SK-N-SH treated with all-trans-retinoic acid at 6 μM for 48 hours (cell line): ENCODE measurements at regions not wholly inside any gene's neighbourhood (a gene's known extent, or its start where the extent isn't known, plus 50 kb on each side); places are given as distances from the start of the nearest gene placed in this dataset.

Experiments used
- ATAC-seq: fragments of 200-7000 bp; cut with Tn5 transposase; 3 replicates; pipeline ENCODE4 v1.9.1; 2020; ENCODE audit warnings: mild to moderate bottlenecking, moderate library complexity
- ARNTL ChIP-seq: fragments of 450-650 bp; formaldehyde crosslinking; IDR thresholded peaks from 2 replicates; pipeline ENCODE4 v1.5.0; 2020; ENCODE audit warnings: low read depth, mild to moderate bottlenecking, moderate library complexity, borderline replicate concordance
- BACH2 ChIP-seq: fragments of 250-450 bp; sonication (Bioruptor Pico); IDR thresholded peaks from 2 replicates; pipeline ENCODE4 v1.9.0; 2021; ENCODE audit warnings: mild to moderate bottlenecking, borderline replicate concordance
- CSDC2 ChIP-seq: fragments of 250-450 bp; sonication (Bioruptor Pico); IDR thresholded peaks from 2 replicates; pipeline ENCODE4 v1.5.0; 2020; ENCODE audit warnings: mild to moderate bottlenecking, moderate library complexity
- ESRRG ChIP-seq: fragments of 250-450 bp; sonication (Bioruptor Pico); IDR thresholded peaks from 2 replicates; pipeline ENCODE4 v1.6.1; 2021; ENCODE audit warnings: mild to moderate bottlenecking
- GLIS3 ChIP-seq: fragments of 250-450 bp; sonication (Bioruptor Pico); IDR thresholded peaks from 2 replicates; pipeline ENCODE4 v1.5.0; 2020; ENCODE audit warnings: mild to moderate bottlenecking, moderate library complexity
- ISL1 ChIP-seq: fragments of 250-450 bp; sonication (Bioruptor Pico); IDR thresholded peaks from 2 replicates; pipeline ENCODE4 v2.1.2; 2022; ENCODE audit warnings: mild to moderate bottlenecking, moderate library complexity
- OSR1 ChIP-seq: fragments of 250-450 bp; sonication (Bioruptor Pico); IDR thresholded peaks from 2 replicates; pipeline ENCODE4 v1.8.0; 2022; ENCODE audit warnings: moderate library complexity, mild to moderate bottlenecking, inconsistent platforms
- PPARA ChIP-seq: fragments of 250-450 bp; sonication (Bioruptor Pico); IDR thresholded peaks from 2 replicates; pipeline ENCODE4 v1.5.0; 2020; ENCODE audit warnings: mild to moderate bottlenecking, borderline replicate concordance
- RARB ChIP-seq: fragments of 250-450 bp; sonication (Bioruptor Pico); IDR thresholded peaks from 2 replicates; pipeline ENCODE4 v1.8.0; 2021; ENCODE audit warnings: mild to moderate bottlenecking, moderate library complexity
- TCF4 ChIP-seq: fragments of 250-450 bp; sonication (Bioruptor Pico); IDR thresholded peaks from 2 replicates; pipeline ENCODE4 v1.8.0; 2021; ENCODE audit warnings: mild to moderate bottlenecking, moderate library complexity, borderline replicate concordance
- TOX ChIP-seq: fragments of 250-450 bp; sonication (Bioruptor Pico); IDR thresholded peaks from 2 replicates; pipeline ENCODE4 v1.8.0; 2021; ENCODE audit warnings: mild to moderate bottlenecking, moderate library complexity, borderline replicate concordance
- ZC3H10 ChIP-seq: fragments of 250-450 bp; sonication (Bioruptor Pico); IDR thresholded peaks from 2 replicates; pipeline ENCODE4 v1.5.1; 2021; ENCODE audit warnings: mild to moderate bottlenecking, moderate library complexity
- ZFP3 ChIP-seq: fragments of 250-450 bp; sonication (Bioruptor Pico); IDR thresholded peaks from 2 replicates; pipeline ENCODE4 v1.5.0; 2020; ENCODE audit warnings: mild to moderate bottlenecking, moderate library complexity
- ZFP30 ChIP-seq: fragments of 450-650 bp; formaldehyde crosslinking; IDR thresholded peaks from 2 replicates; pipeline ENCODE4 v1.5.0; 2022; ENCODE audit warnings: mild to moderate bottlenecking, moderate library complexity
- ZNF70 ChIP-seq: fragments of 450-650 bp; formaldehyde crosslinking; IDR thresholded peaks from 2 replicates; pipeline ENCODE4 v1.5.0; 2020; ENCODE audit warnings: mild to moderate bottlenecking, moderate library complexity
- ZNF8 ChIP-seq: fragments of 450-650 bp; formaldehyde crosslinking; IDR thresholded peaks from 2 replicates; pipeline ENCODE4 v1.5.0; 2020; ENCODE audit warnings: mild to moderate bottlenecking, moderate library complexity
- TF ChIP-seq, protein P1 (sequence below): fragments of 250-450 bp; sonication (Bioruptor Pico); IDR thresholded peaks from 2 replicates; pipeline ENCODE4 v1.5.1; 2020; ENCODE audit warnings: low read depth, mild to moderate bottlenecking, moderate library complexity
- TF ChIP-seq, protein P2 (sequence below): fragments of 250-450 bp; sonication (Bioruptor Pico); IDR thresholded peaks from 2 replicates; pipeline ENCODE4 v1.5.1; 2021; ENCODE audit warnings: mild to moderate bottlenecking, moderate library complexity
- TF ChIP-seq, protein P3 (sequence below): fragments of 250-450 bp; sonication (Bioruptor Pico); IDR thresholded peaks from 2 replicates; pipeline ENCODE4 v1.8.0; 2021; ENCODE audit warnings: low read depth, mild to moderate bottlenecking, moderate library complexity, borderline replicate concordance
- TF ChIP-seq, protein P4 (sequence below): fragments of 250-450 bp; sonication (Bioruptor Pico); IDR thresholded peaks from 2 replicates; pipeline ENCODE4 v1.8.0; 2020; ENCODE audit warnings: mild to moderate bottlenecking, moderate library complexity, borderline replicate concordance

DNA sequence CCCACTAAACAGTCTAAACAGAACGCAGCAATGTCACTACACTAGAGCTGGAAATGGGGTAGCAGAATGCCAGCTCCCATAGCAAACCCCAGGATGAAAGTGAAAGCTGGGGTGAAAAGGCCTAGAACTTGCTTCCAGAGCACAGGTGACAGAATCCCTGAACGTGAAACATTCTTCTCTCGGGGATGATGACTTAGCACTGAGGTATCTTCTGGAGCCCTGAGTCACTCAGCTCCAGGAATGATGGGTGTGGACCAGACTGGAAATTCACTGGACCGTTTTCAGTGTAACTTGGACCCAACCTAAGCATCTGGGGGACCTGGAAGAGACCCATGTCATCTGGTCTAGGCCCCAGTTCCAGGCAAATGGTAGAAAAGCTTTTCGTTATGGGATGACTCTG is 108.9 kb downstream of the CDC7 start:
- ATAC-seq, result no peak
- TF ChIP-seq, protein P1, sequence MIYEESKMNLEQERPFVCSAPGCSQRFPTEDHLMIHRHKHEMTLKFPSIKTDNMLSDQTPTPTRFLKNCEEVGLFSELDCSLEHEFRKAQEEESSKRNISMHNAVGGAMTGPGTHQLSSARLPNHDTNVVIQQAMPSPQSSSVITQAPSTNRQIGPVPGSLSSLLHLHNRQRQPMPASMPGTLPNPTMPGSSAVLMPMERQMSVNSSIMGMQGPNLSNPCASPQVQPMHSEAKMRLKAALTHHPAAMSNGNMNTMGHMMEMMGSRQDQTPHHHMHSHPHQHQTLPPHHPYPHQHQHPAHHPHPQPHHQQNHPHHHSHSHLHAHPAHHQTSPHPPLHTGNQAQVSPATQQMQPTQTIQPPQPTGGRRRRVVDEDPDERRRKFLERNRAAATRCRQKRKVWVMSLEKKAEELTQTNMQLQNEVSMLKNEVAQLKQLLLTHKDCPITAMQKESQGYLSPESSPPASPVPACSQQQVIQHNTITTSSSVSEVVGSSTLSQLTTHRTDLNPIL, result no peak
- TF ChIP-seq GLIS3 (CRISPR knock-in tag) (no peak), TOX (no peak), OSR1 (CRISPR knock-in tag) (no peak), ISL1 (CRISPR knock-in tag) (no peak), ZFP3 (CRISPR knock-in tag) (no peak), ZNF8 (CRISPR knock-in tag) (no peak), ZNF70 (CRISPR knock-in tag) (no peak), CSDC2 (CRISPR knock-in tag) (no peak), ARNTL (CRISPR knock-in tag) (no peak), ZFP30 (CRISPR knock-in tag) (no peak), ZC3H10 (CRISPR knock-in tag) (no peak), BACH2 (CRISPR knock-in tag) (no peak), RARB (no peak), TCF4 (CRISPR knock-in tag) (no peak), PPARA (CRISPR knock-in tag) (no peak), ESRRG (no peak)
- TF ChIP-seq, protein P2, sequence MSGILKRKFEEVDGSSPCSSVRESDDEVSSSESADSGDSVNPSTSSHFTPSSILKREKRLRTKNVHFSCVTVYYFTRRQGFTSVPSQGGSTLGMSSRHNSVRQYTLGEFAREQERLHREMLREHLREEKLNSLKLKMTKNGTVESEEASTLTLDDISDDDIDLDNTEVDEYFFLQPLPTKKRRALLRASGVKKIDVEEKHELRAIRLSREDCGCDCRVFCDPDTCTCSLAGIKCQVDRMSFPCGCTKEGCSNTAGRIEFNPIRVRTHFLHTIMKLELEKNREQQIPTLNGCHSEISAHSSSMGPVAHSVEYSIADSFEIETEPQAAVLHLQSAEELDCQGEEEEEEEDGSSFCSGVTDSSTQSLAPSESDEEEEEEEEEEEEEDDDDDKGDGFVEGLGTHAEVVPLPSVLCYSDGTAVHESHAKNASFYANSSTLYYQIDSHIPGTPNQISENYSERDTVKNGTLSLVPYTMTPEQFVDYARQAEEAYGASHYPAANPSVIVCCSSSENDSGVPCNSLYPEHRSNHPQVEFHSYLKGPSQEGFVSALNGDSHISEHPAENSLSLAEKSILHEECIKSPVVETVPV (CRISPR knock-in tag), result no peak
- TF ChIP-seq, protein P3, sequence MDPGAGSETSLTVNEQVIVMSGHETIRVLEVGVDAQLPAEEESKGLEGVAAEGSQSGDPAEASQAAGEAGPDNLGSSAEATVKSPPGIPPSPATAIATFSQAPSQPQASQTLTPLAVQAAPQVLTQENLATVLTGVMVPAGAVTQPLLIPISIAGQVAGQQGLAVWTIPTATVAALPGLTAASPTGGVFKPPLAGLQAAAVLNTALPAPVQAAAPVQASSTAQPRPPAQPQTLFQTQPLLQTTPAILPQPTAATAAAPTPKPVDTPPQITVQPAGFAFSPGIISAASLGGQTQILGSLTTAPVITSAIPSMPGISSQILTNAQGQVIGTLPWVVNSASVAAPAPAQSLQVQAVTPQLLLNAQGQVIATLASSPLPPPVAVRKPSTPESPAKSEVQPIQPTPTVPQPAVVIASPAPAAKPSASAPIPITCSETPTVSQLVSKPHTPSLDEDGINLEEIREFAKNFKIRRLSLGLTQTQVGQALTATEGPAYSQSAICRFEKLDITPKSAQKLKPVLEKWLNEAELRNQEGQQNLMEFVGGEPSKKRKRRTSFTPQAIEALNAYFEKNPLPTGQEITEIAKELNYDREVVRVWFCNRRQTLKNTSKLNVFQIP (CRISPR knock-in tag), result no peak
- TF ChIP-seq, protein P4, sequence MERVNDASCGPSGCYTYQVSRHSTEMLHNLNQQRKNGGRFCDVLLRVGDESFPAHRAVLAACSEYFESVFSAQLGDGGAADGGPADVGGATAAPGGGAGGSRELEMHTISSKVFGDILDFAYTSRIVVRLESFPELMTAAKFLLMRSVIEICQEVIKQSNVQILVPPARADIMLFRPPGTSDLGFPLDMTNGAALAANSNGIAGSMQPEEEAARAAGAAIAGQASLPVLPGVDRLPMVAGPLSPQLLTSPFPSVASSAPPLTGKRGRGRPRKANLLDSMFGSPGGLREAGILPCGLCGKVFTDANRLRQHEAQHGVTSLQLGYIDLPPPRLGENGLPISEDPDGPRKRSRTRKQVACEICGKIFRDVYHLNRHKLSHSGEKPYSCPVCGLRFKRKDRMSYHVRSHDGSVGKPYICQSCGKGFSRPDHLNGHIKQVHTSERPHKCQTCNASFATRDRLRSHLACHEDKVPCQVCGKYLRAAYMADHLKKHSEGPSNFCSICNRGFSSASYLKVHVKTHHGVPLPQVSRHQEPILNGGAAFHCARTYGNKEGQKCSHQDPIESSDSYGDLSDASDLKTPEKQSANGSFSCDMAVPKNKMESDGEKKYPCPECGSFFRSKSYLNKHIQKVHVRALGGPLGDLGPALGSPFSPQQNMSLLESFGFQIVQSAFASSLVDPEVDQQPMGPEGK (CRISPR knock-in tag), result no peak

DNA sequence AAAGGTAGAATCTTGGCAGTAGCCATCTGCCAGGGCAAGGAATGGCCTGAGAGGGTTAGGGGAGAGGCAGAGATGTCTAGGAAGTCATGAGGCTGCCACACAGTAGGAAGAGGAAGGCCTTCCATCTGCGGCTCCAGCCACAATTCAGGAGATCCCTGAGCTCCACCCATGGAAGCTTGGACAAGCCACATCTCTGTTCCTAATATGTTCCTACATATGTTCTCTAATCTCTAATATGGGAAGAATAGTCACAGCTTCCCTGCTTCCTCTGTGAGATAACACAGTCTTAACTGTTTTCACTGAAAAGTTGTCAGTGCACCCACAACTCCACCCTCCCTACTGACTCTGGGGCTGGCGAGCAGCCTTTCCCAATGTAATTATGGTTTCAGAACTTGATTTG is 109.5 kb downstream of the CDC7 start:
- TF ChIP-seq, protein P3 (CRISPR knock-in tag), result no peak
- no peak for ATAC-seq

DNA sequence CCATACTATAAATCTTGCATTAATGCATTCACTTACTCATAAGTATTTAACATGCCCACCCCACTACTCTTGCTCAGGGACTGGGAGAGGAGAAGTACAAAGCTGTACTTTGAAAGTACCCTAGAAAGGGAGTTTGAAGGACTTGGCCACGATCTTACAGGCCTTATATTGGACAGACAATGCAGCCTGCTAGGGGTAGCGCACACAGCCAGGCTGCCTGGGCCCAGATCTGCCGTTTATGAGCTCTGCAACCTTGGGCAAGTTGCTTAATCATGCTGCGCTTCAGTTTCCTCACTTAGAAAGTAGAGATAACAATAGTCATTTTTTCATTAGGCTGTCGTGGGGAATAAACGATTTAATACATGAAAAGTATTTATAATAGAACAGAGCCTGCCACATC is 110.1 kb downstream of the CDC7 start:
- no peak for ATAC-seq
- TF ChIP-seq, protein P1, result no peak
- TF ChIP-seq ZNF70 (CRISPR knock-in tag) (no peak), ARNTL (CRISPR knock-in tag) (no peak), ZFP30 (CRISPR knock-in tag) (no peak), RARB (no peak)
- TF ChIP-seq, protein P2 (CRISPR knock-in tag), result no peak
